Fibroblast of lung (primary cell): ENCODE measurements at regions not wholly inside any gene's neighbourhood (a gene's known extent, or its start where the extent isn't known, plus 50 kb on each side); places are given as distances from the start of the nearest gene placed in this dataset.

Experiments
- EZH2 ChIP-seq: IDR thresholded peaks from 2 replicates; pipeline ENCODE4 v1.5.1; 2012; ENCODE audit warnings: low read length, control low read depth, mild to moderate bottlenecking; ENCODE audit errors: missing control alignments
- TF ChIP-seq, protein P1 (sequence below), 2 donors: IDR thresholded peaks in 1 of 2; conservative IDR thresholded peaks in 1 of 2; 1 replicate in 1 of 2; 2 replicates in 1 of 2; pipeline ENCODE4 v1.5.1; 2011 to 2012; ENCODE audit warnings: low read length in 2 of 2, control low read depth in 1 of 2, inconsistent platforms in 1 of 2, low read depth in 1 of 2, mild to moderate bottlenecking in 1 of 2

DNA sequence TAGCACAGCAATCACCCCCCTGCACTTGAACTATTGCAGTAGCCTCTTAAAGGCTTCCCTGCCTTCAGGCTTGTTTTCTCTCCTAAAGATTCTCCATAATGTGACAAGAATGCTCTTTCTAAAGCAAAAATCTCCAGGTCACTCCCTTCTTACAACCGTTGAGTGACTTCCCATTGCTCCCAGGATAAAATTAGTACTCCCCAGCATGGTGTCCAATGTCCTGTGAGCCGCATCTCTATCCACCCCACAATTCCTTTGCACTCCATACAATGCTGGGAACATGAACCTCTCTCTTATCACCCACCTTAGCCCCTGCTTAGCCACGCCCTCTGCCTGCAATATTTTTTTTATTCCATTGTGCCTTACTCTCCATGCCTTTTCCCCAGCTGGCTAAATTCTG, 85.7 kb upstream of the SHISA3 start:
- TF ChIP-seq, protein P1, sequence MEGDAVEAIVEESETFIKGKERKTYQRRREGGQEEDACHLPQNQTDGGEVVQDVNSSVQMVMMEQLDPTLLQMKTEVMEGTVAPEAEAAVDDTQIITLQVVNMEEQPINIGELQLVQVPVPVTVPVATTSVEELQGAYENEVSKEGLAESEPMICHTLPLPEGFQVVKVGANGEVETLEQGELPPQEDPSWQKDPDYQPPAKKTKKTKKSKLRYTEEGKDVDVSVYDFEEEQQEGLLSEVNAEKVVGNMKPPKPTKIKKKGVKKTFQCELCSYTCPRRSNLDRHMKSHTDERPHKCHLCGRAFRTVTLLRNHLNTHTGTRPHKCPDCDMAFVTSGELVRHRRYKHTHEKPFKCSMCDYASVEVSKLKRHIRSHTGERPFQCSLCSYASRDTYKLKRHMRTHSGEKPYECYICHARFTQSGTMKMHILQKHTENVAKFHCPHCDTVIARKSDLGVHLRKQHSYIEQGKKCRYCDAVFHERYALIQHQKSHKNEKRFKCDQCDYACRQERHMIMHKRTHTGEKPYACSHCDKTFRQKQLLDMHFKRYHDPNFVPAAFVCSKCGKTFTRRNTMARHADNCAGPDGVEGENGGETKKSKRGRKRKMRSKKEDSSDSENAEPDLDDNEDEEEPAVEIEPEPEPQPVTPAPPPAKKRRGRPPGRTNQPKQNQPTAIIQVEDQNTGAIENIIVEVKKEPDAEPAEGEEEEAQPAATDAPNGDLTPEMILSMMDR (conservative IDR thresholded peaks at IDR 0.05 in 1 of 2, IDR thresholded peaks at IDR 0.05 in 1 of 2; ENCODE audit: low read depth in 1 of 2, low read length in 2 of 2), result no peak
- TF ChIP-seq EZH2, result no peak
